Omental fat pad (tissue), 3 donors: ENCODE measurements at regions not wholly inside any gene's neighbourhood (a gene's known extent, or its start where the extent isn't known, plus 50 kb on each side); places are given as distances from the start of the nearest gene placed in this dataset.

Experiments used
- ATAC-seq: fragments of 150-250 bp; one replicate; pipeline ENCODE4 v1.9.1; 2016; ENCODE audit warnings: mild to moderate bottlenecking, moderate library complexity; ENCODE audit not compliant: low FRiP score
- DNase-seq: peaks from one replicate; pipeline ENCODE4 v3.0.0-alpha.2; 2019; ENCODE audit warnings: low spot score
- TF ChIP-seq, protein P1 (sequence below), 3 donors: fragments of 450-650 bp; IDR thresholded peaks; one replicate each; pipeline ENCODE4 v1.5.1; 2016 to 2017; ENCODE audit warnings: antibody characterized with exemption in 3 of 3, mild to moderate bottlenecking in 3 of 3, moderate library complexity in 2 of 3

DNA sequence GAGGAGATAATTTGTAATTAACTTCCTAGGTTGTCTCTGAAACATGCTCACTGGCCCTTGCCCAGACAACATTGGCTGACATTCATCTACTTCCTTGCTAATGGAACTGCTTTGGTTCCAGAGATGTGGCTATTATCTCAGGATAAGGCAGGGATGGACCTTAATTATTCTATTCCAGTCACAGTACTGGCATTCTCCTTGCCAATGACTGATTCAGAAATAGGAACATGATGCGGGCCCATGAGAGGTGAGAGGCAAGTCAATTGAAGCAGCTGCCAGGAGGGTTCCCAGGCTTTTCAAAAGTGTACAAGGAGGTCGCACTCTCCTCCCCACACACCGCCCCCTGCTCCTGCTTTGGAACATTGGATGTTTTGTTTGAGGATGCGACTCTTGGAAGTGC lies 109.6 kb upstream of the DGKB start:
- DNase-seq (no peak), ATAC-seq (no peak)
- TF ChIP-seq, protein P1, sequence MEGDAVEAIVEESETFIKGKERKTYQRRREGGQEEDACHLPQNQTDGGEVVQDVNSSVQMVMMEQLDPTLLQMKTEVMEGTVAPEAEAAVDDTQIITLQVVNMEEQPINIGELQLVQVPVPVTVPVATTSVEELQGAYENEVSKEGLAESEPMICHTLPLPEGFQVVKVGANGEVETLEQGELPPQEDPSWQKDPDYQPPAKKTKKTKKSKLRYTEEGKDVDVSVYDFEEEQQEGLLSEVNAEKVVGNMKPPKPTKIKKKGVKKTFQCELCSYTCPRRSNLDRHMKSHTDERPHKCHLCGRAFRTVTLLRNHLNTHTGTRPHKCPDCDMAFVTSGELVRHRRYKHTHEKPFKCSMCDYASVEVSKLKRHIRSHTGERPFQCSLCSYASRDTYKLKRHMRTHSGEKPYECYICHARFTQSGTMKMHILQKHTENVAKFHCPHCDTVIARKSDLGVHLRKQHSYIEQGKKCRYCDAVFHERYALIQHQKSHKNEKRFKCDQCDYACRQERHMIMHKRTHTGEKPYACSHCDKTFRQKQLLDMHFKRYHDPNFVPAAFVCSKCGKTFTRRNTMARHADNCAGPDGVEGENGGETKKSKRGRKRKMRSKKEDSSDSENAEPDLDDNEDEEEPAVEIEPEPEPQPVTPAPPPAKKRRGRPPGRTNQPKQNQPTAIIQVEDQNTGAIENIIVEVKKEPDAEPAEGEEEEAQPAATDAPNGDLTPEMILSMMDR (IDR thresholded peaks at IDR 0.05), result no peak

DNA sequence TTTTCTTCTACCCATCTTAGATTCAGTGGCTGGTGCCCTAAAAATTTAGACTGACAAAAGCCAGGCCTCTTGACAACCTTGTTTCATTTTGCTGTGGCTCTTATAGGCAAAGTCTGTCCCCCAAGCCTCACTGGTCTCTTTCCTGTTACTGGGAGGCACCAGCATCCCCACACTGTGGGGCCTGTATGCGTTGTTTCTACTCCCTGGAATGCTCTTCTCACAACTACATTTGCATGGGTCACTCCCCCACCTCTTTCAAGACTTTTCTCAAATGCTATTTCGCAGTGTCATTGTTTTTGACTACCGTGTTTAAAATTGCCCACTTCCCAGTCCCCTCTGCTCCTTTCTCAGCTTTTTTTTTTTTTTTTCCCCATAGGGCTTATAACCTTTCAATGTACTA lies 108.7 kb upstream of the DGKB start:
- TF ChIP-seq, protein P1 (IDR thresholded peaks at IDR 0.05), result no peak
- DNase-seq, result no peak
- no peak for ATAC-seq

DNA sequence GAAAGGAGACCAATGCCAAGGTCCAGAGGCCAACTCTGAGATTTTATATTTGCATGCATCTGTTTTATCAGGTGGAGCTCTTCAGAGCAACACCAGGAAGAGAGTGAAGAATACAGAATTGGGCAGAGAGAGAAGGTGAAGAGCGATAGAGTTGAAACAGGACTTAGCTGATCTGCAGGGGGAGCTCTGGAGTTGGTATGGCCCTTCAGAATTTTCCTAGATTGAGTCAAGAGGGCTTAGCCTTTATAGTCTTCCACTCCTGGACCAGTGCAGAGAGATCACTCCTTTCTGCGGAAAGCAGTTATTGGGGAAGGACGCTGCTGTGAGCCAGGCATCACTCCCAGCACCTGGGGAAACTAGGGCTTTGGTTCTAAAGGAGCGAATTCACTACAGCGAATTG lies 105.0 kb upstream of the DGKB start:
- ATAC-seq, result no peak
- TF ChIP-seq, protein P1 (IDR thresholded peaks at IDR 0.05), result no peak
- DNase-seq, result no peak

DNA sequence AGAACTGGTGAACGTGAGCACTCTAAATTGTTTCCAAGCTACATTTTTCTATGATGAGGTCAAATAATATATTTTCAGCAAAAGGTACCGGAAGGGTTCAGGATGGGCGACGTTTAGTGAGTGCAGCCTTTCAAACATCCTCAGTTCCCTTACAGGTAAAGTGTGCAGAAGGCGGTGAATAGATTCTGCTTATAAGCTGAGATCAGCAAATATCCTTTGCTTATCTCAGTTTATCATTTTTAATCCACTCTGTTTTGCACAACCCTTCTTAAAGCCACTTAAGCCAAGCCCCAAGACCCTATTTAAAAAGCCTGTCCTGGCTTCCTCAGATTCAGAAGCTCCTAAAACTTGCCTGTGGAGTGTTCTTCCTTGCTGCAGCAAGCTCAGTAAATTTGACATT lies 103.1 kb upstream of the DGKB start:
- DNase-seq (no peak), ATAC-seq (no peak)
- TF ChIP-seq, protein P1 (IDR thresholded peaks at IDR 0.05), result no peak

- ATAC-seq (no peak), DNase-seq (no peak)
- TF ChIP-seq, protein P1 (IDR thresholded peaks at IDR 0.05), result no peak
These were observed 97.6 kb upstream of the DGKB start for GRCh38 chr7:15000157-15000556.

GRCh38 chr7:14999331-14999730 lies 96.8 kb upstream of the DGKB start:
- ATAC-seq (no peak), DNase-seq (no peak)
- TF ChIP-seq, protein P1 (IDR thresholded peaks at IDR 0.05), result no peak

DNA sequence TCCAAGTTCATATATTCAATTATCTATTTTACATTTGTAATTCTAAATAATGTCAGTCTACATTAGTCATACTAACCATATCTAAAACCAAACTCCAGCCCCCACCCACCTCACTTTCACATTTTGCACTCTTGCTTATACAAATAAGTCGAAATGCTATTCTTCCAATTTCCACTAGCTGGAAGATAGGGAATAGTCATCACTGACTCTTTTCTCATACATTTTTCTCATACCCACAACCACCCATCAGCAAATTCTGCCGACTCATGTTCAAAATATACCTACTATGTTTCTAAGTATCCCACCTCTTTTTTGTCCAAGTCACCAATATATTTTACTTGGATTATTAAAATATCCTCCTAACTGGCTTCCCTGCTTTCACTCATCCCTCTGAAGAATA lies 93.2 kb upstream of the DGKB start:
- TF ChIP-seq, protein P1 (IDR thresholded peaks at IDR 0.05), result no peak
- ATAC-seq (no peak), DNase-seq (no peak)
